ENCODE measurements at regions not wholly inside any gene's neighbourhood (a gene's known extent, or its start where the extent isn't known, plus 50 kb on each side); places are given as distances from the start of the nearest gene placed in this dataset.

GRCh38 chr9:79220666-79221065 lies 351.1 kb upstream of the TLE4 start:
- Histone ChIP-seq H2AFZ (ENCODE audit: low read length) (no peak overlapping the region), H3K4me1 (ENCODE audit: insufficient read depth, low read length, poor library complexity, severe bottlenecking) (no peaks in the 10 kb centered on the region), H4K20me1 (ENCODE audit: insufficient read depth, low read length, poor library complexity, severe bottlenecking) (no peaks in the 10 kb centered on the region), H3F3A (ENCODE audit: low read depth) (no peaks in the 10 kb centered on the region), H3K4me3 (ENCODE audit: low read length, poor library complexity, severe bottlenecking) (no peak overlapping the region), H3K36me3 (ENCODE audit: insufficient read depth, low read length) (no peaks in the 10 kb centered on the region), H3K9me3 (ENCODE audit: insufficient read depth, low read depth, low read length) (no peaks in the 10 kb centered on the region), H3K79me2 (ENCODE audit: insufficient read depth, low read length) (no peaks in the 10 kb centered on the region), H3K9me2 (replicated peaks; ENCODE audit: low read depth, low read length) (no peaks in the 10 kb centered on the region), H3K9ac (ENCODE audit: low read depth, low read length, poor library complexity, severe bottlenecking) (no peak overlapping the region), H3K27me3 (ENCODE audit: insufficient read depth, low read length, poor library complexity, severe bottlenecking) (no peaks in the 10 kb centered on the region), H3K4me2 (ENCODE audit: low read depth, low read length, poor library complexity, severe bottlenecking) (no peak overlapping the region)
- TF ChIP-seq CTCF (conservative IDR thresholded peaks at IDR 0.05; ENCODE audit: low read length), result no peak
- TF ChIP-seq EZH2phosphoT487 (IDR thresholded peaks at IDR 0.05; ENCODE audit: borderline replicate concordance), result no peak

DNA sequence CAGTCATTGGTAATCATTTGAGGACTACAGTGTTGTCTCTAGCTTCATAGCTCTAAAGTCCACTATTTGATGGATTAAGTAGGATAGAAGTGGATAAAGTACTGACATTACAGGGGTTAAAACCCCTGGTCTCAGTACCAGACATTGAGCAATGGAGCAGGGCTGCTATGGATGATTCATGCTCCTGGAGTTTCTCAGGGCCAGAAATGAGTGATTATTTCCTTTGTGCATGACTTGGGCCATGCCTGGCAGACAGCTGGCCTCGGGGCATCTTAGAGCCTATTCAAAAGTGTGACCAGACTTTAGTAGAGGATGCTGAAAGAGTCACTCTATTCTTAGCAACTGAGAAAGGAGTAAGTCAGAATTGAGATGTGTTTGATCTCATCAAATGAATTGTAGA lies 350.7 kb upstream of the TLE4 start:
- no peaks in the 10 kb centered on the region for H3K9me2 ChIP-seq (replicated peaks; ENCODE audit: low read depth, low read length)
- H2AFZ ChIP-seq (ENCODE audit: low read length), result no peak overlapping the region
- no peaks in the 10 kb centered on the region for H3K79me2 ChIP-seq (ENCODE audit: insufficient read depth, low read length)
- no peaks in the 10 kb centered on the region for H3K4me1 ChIP-seq (ENCODE audit: insufficient read depth, low read length, poor library complexity, severe bottlenecking)
- no peak overlapping the region for H3K4me2 ChIP-seq (ENCODE audit: low read depth, low read length, poor library complexity, severe bottlenecking)
- no peak overlapping the region for H3K4me3 ChIP-seq (ENCODE audit: low read length, poor library complexity, severe bottlenecking)
- H3K9ac ChIP-seq (ENCODE audit: low read depth, low read length, poor library complexity, severe bottlenecking), result no peak overlapping the region
- no peaks in the 10 kb centered on the region for H3K27me3 ChIP-seq (ENCODE audit: insufficient read depth, low read length, poor library complexity, severe bottlenecking)
- H4K20me1 ChIP-seq (ENCODE audit: insufficient read depth, low read length, poor library complexity, severe bottlenecking), result no peaks in the 10 kb centered on the region
- no peaks in the 10 kb centered on the region for H3F3A ChIP-seq (ENCODE audit: low read depth)
- no peaks in the 10 kb centered on the region for H3K36me3 ChIP-seq (ENCODE audit: insufficient read depth, low read length)
- no peak for TF ChIP-seq CTCF (conservative IDR thresholded peaks at IDR 0.05; ENCODE audit: low read length)
- no peak for TF ChIP-seq EZH2phosphoT487 (IDR thresholded peaks at IDR 0.05; ENCODE audit: borderline replicate concordance)
- H3K9me3 ChIP-seq (ENCODE audit: insufficient read depth, low read depth, low read length), result no peaks in the 10 kb centered on the region

- Histone ChIP-seq H3F3A (ENCODE audit: low read depth) (no peaks in the 10 kb centered on the region), H3K36me3 (ENCODE audit: insufficient read depth, low read length) (no peaks in the 10 kb centered on the region), H3K9ac (ENCODE audit: low read depth, low read length, poor library complexity, severe bottlenecking) (no peak overlapping the region), H3K27me3 (ENCODE audit: insufficient read depth, low read length, poor library complexity, severe bottlenecking) (no peaks in the 10 kb centered on the region), H2AFZ (ENCODE audit: low read length) (no peak overlapping the region), H4K20me1 (ENCODE audit: insufficient read depth, low read length, poor library complexity, severe bottlenecking) (no peaks in the 10 kb centered on the region), H3K79me2 (ENCODE audit: insufficient read depth, low read length) (no peaks in the 10 kb centered on the region), H3K4me3 (ENCODE audit: low read length, poor library complexity, severe bottlenecking) (no peak overlapping the region), H3K9me2 (replicated peaks; ENCODE audit: low read depth, low read length) (no peaks in the 10 kb centered on the region), H3K9me3 (ENCODE audit: insufficient read depth, low read depth, low read length) (no peaks in the 10 kb centered on the region), H3K4me1 (ENCODE audit: insufficient read depth, low read length, poor library complexity, severe bottlenecking) (no peaks in the 10 kb centered on the region), H3K4me2 (ENCODE audit: low read depth, low read length, poor library complexity, severe bottlenecking) (no peak overlapping the region)
- TF ChIP-seq CTCF (conservative IDR thresholded peaks at IDR 0.05; ENCODE audit: low read length) (no peak), EZH2phosphoT487 (IDR thresholded peaks at IDR 0.05; ENCODE audit: borderline replicate concordance) (no peak)
Observed at GRCh38 chr9:79222483-79222882, 349.3 kb upstream of the TLE4 start.
